Kidney (tissue), 13 donors: ENCODE measurements at regions not wholly inside any gene's neighbourhood (a gene's known extent, or its start where the extent isn't known, plus 50 kb on each side); places are given as distances from the start of the nearest gene placed in this dataset.

ENCODE experiments used
- DNase-seq, 5 donors: peaks; one replicate each; pipeline ENCODE4 v3.0.0-alpha.2; 2013 to 2020
- FAIRE-seq: peaks from 2 replicates; lab custom pipeline; 2012; peaks lifted over from hg19 to GRCh38; lab: Jason Lieb, UNC
- H3K27ac ChIP-seq, 2 donors: one replicate each; pipeline ENCODE4 v1.7.0; 2013; ENCODE audit warnings: low read depth in 2 of 2, low read length in 2 of 2, inconsistent platforms in 1 of 2
- H3K27me3 ChIP-seq: one replicate; pipeline ENCODE4 v1.7.1; 2013; ENCODE audit warnings: low read length, inconsistent platforms; ENCODE audit not compliant: control insufficient read depth, insufficient read depth
- H3K36me3 ChIP-seq, 3 donors: one replicate each; pipeline versions ENCODE4 v1.7.0 to v1.7.1; 2013; ENCODE audit warnings: low read length in 3 of 3, control low read depth in 1 of 3, inconsistent platforms in 1 of 3; ENCODE audit not compliant: insufficient read depth in 3 of 3, control insufficient read depth in 2 of 3
- H3K4me1 ChIP-seq, 3 donors: one replicate each; pipeline versions ENCODE4 v1.7.0 to v1.7.1; 2013; ENCODE audit warnings: low read length in 3 of 3, inconsistent platforms in 1 of 3, low read depth in 1 of 3; ENCODE audit not compliant: control insufficient read depth in 2 of 3, insufficient read depth in 2 of 3
- H3K4me3 ChIP-seq, 3 donors: one replicate each; pipeline versions ENCODE4 v1.7.0 to v1.8.1; 2013; ENCODE audit warnings: low read length in 3 of 3, control low read depth in 1 of 3, inconsistent platforms in 1 of 3
- H3K9ac ChIP-seq, 3 donors: one replicate each; pipeline versions ENCODE4 v1.7.0 to v1.7.1; 2013; ENCODE audit warnings: low read length in 3 of 3, control low read depth in 1 of 3, inconsistent platforms in 1 of 3
- H3K9me3 ChIP-seq, 3 donors: one replicate each; pipeline versions ENCODE4 v1.7.0 to v1.7.1; 2013; ENCODE audit warnings: low read length in 3 of 3, control low read depth in 1 of 3, inconsistent platforms in 1 of 3; ENCODE audit not compliant: control insufficient read depth in 2 of 3, insufficient read depth in 1 of 3
- CTCF ChIP-seq: IDR thresholded peaks from 3 replicates; pipeline ENCODE4 v1.5.1; 2012; ENCODE audit warnings: mild to moderate bottlenecking, moderate library complexity, borderline replicate concordance; ENCODE audit not compliant: insufficient read depth; ENCODE audit errors: extremely low read depth
- intact Hi-C: fragments of 100-400 bp; cut with DNase I; formaldehyde crosslinking; loops from one replicate; pipeline ENCODE4 v1.11.1; 2022
- donor health status: control.
- donor health status: control.
- donor health status: control.
- donor health status: control.
- donor health status: control.
- donor health status: DM: yes; HTN: yes; CAD: no.
- donor health status: Normal renal cell carcinoma (clear cell type).

GRCh38 chr3:153577059-153577736 is 415.2 kb downstream of the RAP2B start:
- Histone ChIP-seq H3K4me1 (no peaks in the 10 kb centered on the region), H3K9me3 (no peaks in the 10 kb centered on the region), H3K36me3 (no peaks in the 10 kb centered on the region), H3K27me3 (no peaks in the 10 kb centered on the region), H3K27ac (no peak overlapping the region), H3K9ac (no peak overlapping the region), H3K4me3 (no peak overlapping the region)
- no peak for TF ChIP-seq CTCF
- FAIRE-seq (no peak), DNase-seq (no peak)
- intact Hi-C loops: no loop called here

- Histone ChIP-seq H3K27ac (no peak overlapping the region), H3K9ac (no peak overlapping the region), H3K27me3 (no peaks in the 10 kb centered on the region), H3K9me3 (no peaks in the 10 kb centered on the region), H3K4me1 (no peaks in the 10 kb centered on the region), H3K4me3 (no peak overlapping the region), H3K36me3 (no peaks in the 10 kb centered on the region)
- intact Hi-C loops: no loop called here
- no peak for DNase-seq
- no peak for FAIRE-seq
- no peak for TF ChIP-seq CTCF
Observed at GRCh38 chr3:153578046-153578445, 416.0 kb downstream of the RAP2B start.

GRCh38 chr3:153590051-153590450 is 428.0 kb downstream of the RAP2B start:
- Histone ChIP-seq H3K9me3 (no peaks in the 10 kb centered on the region), H3K9ac (no peak overlapping the region), H3K4me3 (no peak overlapping the region), H3K27me3 (no peaks in the 10 kb centered on the region), H3K4me1 (no peaks in the 10 kb centered on the region), H3K36me3 (no peaks in the 10 kb centered on the region), H3K27ac (no peak overlapping the region)
- TF ChIP-seq CTCF: no peak
- intact Hi-C loops: no loop called here
- DNase-seq (no peak), FAIRE-seq (no peak)
